Stimulated activated CD4-positive, alpha-beta T cell treated with anti-CD3 and anti-CD28 coated beads, Interleukin-12 subunit alpha, Interleukin-12 subunit beta, amount 100 ng/mL, for 4 hours (primary cell): ENCODE measurements at regions not wholly inside any gene's neighbourhood (a gene's known extent, or its start where the extent isn't known, plus 50 kb on each side); places are given as distances from the start of the nearest gene placed in this dataset.
A peak's percentile ranks its signal among the peaks of the same experiment; 100 is the strongest.
"Not testable (repeated sequence)": the region's sequence is repeated elsewhere in the genome, so short reads cannot be mapped to it uniquely, and the experiment has no call there.

Experiments used
- DNase-seq: peaks from one replicate; pipeline ENCODE4 v3.0.0-alpha.2; 2020

GRCh38 chr20:59466107-59466815 lies 138.1 kb upstream of the PHACTR3 start:
- no peak for DNase-seq

- no peak for DNase-seq
Measured at GRCh38 chr20:59468831-59469230, 135.5 kb upstream of the PHACTR3 start.

- no peak for DNase-seq
Measured at GRCh38 chr20:59469267-59470252, 134.8 kb upstream of the PHACTR3 start.

- DNase-seq: no peak
Measured at GRCh38 chr20:59470521-59470920, 133.8 kb upstream of the PHACTR3 start.

- no peak for DNase-seq
Measured at GRCh38 chr20:59471653-59472421, 132.5 kb upstream of the PHACTR3 start.

GRCh38 chr20:59473742-59474141 lies 130.6 kb upstream of the PHACTR3 start:
- no peak for DNase-seq

GRCh38 chr20:59481067-59481466 lies 123.3 kb upstream of the PHACTR3 start:
- DNase-seq: no peak

- no peak for DNase-seq
Measured at GRCh38 chr20:59481477-59482018, 122.8 kb upstream of the PHACTR3 start.

GRCh38 chr20:59482351-59483187 lies 121.8 kb upstream of the PHACTR3 start:
- DNase-seq: no peak

GRCh38 chr20:59483481-59483880 lies 120.9 kb upstream of the PHACTR3 start:
- DNase-seq: no peak

- DNase-seq: no peak
Measured at GRCh38 chr20:59484228-59484627, 120.1 kb upstream of the PHACTR3 start.

- DNase-seq: no peak
Measured at GRCh38 chr20:59485576-59486454, 118.5 kb upstream of the PHACTR3 start.

GRCh38 chr20:59488459-59488858 lies 115.9 kb upstream of the PHACTR3 start:
- DNase-seq: not testable (repeated sequence)

- not testable (repeated sequence) for DNase-seq
Measured at GRCh38 chr20:59490196-59491004, 113.9 kb upstream of the PHACTR3 start.

GRCh38 chr20:59491884-59492283 lies 112.5 kb upstream of the PHACTR3 start:
- no peak for DNase-seq

GRCh38 chr20:59493926-59494325 lies 110.4 kb upstream of the PHACTR3 start:
- no peak for DNase-seq

GRCh38 chr20:59495166-59495565 lies 109.2 kb upstream of the PHACTR3 start:
- DNase-seq: no peak

- peak; percentile 62 for DNase-seq
Measured at GRCh38 chr20:59495894-59496510, 108.3 kb upstream of the PHACTR3 start.

GRCh38 chr20:59498291-59498690 lies 106.0 kb upstream of the PHACTR3 start:
- DNase-seq: no peak
